Choroid plexus epithelial cell (primary cell): ENCODE measurements at regions not wholly inside any gene's neighbourhood (a gene's known extent, or its start where the extent isn't known, plus 50 kb on each side); places are given as distances from the start of the nearest gene placed in this dataset.

ENCODE experiments used
- DNase-seq: peaks from one replicate; pipeline ENCODE4 v3.0.0-alpha.2; 2010; ENCODE audit warnings: low read depth
- H3K4me3 ChIP-seq: 2 replicates; pipeline ENCODE4 v1.5.1; 2011; ENCODE audit warnings: low read depth, mild to moderate bottlenecking, control low read depth, low read length, moderate library complexity
- TF ChIP-seq, protein P1 (sequence below): conservative IDR thresholded peaks from 2 replicates; pipeline ENCODE4 v1.5.1; 2011; ENCODE audit warnings: low read depth, mild to moderate bottlenecking, control low read depth, inconsistent platforms, low read length, moderate library complexity

DNA sequence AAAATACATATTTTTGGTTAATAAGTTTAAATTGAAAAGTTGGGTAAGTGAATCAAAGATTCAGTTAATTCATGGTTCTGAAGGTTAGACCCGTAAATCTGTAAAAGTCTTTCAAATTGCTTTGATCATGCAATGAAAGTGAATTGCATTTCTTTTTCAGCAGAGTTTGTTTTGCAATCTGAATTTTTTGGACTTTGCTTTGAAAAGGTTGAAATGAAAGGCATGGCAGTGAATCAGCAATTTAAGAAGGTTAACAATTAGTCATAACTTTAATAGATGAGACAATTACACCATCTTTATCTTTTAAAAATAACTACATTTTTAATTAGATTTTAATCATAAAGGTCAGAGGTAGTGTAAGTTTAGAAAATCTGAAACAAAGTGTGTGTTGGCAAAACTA is 310.9 kb upstream of the KCNJ16 start:
- H3K4me3 ChIP-seq, result no peak overlapping the region
- TF ChIP-seq, protein P1, sequence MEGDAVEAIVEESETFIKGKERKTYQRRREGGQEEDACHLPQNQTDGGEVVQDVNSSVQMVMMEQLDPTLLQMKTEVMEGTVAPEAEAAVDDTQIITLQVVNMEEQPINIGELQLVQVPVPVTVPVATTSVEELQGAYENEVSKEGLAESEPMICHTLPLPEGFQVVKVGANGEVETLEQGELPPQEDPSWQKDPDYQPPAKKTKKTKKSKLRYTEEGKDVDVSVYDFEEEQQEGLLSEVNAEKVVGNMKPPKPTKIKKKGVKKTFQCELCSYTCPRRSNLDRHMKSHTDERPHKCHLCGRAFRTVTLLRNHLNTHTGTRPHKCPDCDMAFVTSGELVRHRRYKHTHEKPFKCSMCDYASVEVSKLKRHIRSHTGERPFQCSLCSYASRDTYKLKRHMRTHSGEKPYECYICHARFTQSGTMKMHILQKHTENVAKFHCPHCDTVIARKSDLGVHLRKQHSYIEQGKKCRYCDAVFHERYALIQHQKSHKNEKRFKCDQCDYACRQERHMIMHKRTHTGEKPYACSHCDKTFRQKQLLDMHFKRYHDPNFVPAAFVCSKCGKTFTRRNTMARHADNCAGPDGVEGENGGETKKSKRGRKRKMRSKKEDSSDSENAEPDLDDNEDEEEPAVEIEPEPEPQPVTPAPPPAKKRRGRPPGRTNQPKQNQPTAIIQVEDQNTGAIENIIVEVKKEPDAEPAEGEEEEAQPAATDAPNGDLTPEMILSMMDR, result no peak
- peak; percentile 38 for DNase-seq

DNA sequence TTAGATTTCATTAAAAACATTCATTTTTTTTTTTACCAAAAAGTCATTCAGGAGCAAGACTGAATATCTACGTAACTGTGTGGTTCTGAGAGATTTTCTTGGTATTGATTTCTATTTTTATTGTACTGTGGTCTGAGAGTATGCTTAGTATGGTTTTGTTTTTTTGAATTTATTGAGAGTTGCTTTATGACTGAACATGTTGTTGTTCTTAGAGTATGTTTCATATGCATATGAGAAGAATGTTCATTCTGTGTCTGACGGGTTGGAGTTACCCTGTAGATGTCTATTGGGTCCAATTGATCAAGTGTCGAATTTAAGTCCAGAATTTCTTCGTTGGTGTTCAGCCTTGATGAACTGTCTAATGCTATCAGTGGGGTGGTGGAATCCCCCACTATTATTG is 306.0 kb upstream of the KCNJ16 start:
- TF ChIP-seq, protein P1, result no peak
- DNase-seq, result no peak
- no peak overlapping the region for H3K4me3 ChIP-seq

DNA sequence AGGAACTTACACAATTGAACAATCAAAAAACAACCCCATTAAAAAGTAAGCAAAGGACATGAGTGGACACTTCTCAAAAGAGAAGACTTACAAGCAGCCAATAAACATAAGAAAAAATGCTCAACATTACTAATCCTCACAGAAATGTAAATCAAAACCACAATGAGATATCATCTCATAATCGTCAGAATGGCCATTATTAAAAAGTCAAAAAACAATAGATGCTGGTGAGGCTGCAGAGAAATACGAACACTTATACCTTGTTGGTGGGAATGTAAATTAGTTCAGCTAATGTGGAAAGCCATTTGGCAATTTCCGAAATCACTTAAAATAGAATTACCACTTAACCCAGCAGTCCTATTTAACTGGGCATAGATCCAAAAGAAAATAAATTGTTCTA is 301.9 kb upstream of the KCNJ16 start:
- TF ChIP-seq, protein P1, result no peak
- DNase-seq, result peak; percentile 16
- H3K4me3 ChIP-seq, result no peak overlapping the region

DNA sequence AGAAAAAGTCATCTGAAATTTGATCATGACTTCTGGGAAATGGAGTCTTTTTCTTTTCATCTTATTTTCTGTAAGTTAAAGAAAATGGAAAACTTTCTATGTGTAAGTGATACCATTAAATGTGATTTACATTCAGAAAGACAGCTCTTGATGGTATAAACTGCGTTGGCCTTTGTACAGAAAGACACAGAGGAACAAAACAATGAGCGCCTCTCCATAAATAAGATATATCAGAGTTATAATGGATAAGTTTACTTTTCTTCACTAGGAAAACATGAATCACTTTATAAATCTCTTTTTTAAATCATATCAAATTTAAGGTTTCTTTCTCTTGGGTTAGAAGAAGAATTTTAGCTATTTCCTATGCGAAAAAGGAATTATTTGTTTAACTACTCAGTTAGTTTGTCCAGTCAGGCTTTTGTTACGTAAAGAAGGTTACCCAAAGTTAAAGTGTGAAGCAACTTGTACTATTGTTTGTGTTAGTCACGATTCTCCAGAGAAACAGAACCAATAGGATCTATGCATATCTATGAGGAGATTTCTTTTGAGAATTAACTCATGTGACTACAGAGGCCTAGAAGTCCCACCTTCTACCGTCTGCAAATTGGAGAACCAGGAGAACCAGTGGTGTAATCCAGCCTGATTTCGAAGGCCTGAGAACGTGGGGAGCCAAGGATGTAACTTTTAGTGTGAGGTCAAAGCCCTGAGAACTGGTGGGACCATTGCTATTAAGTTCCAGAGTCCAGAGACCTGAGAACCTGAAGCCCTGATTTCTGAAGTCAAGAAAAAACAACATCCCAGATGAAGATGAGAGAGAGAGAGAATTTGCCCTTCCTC is 295.4 kb upstream of the KCNJ16 start:
- TF ChIP-seq, protein P1, result no peak
- no peak overlapping the region for H3K4me3 ChIP-seq
- DNase-seq, result peak; percentile 92

DNA sequence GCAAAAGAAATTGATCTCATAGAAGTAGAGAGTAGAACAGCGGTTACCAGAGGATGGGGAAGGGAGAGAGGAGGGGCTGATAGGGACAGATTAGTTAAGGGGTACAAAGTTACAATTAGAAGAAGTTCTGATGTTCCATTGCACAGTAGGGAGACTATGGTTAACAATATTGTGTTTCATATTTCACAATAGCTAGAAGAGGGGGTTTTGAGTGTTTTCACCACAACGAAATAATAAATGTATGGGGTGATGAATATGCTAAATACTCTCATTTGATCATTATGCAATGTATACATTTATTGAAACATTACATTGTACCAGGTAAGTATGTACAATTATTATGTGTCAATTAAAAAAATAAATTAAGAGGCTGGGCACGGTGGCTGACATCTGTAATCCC is 291.2 kb upstream of the KCNJ16 start:
- DNase-seq, result no peak
- no peak overlapping the region for H3K4me3 ChIP-seq
- TF ChIP-seq, protein P1, result no peak

DNA sequence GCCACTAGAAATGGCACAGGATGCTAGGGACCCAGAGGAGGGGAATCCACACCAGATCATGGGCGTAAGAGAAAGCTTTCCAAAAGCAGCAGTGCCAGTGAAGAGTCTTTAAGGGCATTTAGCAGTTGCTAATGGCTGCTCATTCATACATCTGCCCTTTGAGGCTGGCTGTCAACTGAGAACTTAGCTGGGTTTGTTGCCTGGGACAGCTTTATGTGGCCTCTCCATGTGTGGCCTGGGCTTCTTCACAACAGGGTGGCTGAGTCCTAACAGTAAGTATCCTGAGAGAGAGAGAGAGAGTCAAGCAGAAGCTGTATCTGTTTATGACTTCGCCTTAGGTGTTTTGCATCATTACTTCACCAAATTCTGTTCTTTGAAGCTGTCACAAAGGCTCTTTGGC is 286.1 kb upstream of the KCNJ16 start:
- no peak for DNase-seq
- TF ChIP-seq, protein P1, result no peak
- H3K4me3 ChIP-seq, result no peak overlapping the region

DNA sequence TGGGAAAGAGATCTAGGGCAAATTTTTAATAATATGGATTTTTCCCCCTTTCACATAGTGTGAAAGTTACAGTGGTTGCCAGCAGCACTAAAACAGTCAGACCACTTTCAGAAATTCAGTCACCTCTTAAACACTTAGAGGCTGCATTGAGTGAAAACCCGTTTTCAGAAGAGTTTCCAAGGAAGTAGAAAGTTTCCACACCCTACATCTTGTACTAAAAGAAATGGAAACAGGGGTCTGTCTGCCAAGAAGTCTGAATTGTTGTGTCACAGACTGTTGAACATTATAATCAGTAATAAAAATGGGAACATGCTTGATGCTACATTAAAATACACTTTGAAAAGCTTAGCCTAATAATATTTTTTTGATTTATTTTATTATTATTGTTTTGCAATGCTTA is 278.9 kb upstream of the KCNJ16 start:
- no peak for DNase-seq
- TF ChIP-seq, protein P1, result no peak
- H3K4me3 ChIP-seq, result no peak overlapping the region
